Smooth muscle cell (in vitro differentiated cells): ENCODE measurements at regions not wholly inside any gene's neighbourhood (a gene's known extent, or its start where the extent isn't known, plus 50 kb on each side); places are given as distances from the start of the nearest gene placed in this dataset.

Experiments used
- DNase-seq: peaks from one replicate; lab custom pipeline; 2025; ENCODE audit not compliant: unreplicated experiment; lab: John Stamatoyannopoulos, UW
- H2AFZ ChIP-seq: fragments of 200-600 bp; sonication (generic); 2 replicates; pipeline ENCODE4 v1.6.0; 2016; ENCODE audit warnings: antibody characterized with exemption, low read depth, mild to moderate bottlenecking
- H3F3A ChIP-seq: fragments of 200-600 bp; sonication (generic); 2 replicates; pipeline ENCODE4 v1.6.0; 2017; ENCODE audit warnings: antibody characterized with exemption, low read depth
- H3K27ac ChIP-seq: fragments of 200-600 bp; sonication (generic); 2 replicates; pipeline ENCODE4 v1.5.1; 2016; ENCODE audit warnings: low read depth, mild to moderate bottlenecking
- H3K27me3 ChIP-seq: fragments of 200-600 bp; sonication (generic); 2 replicates; pipeline ENCODE4 v1.6.1; 2016; ENCODE audit warnings: low read depth, mild to moderate bottlenecking
- H3K36me3 ChIP-seq: fragments of 200-600 bp; sonication (generic); 2 replicates; pipeline ENCODE4 v1.5.1; 2016; ENCODE audit warnings: low read depth
- H3K4me1 ChIP-seq: fragments of 200-600 bp; sonication (generic); 2 replicates; pipeline ENCODE4 v1.5.1; 2016; ENCODE audit warnings: low read depth
- H3K4me2 ChIP-seq: fragments of 200-600 bp; sonication (generic); 2 replicates; pipeline ENCODE4 v1.6.0; 2016; ENCODE audit warnings: mild to moderate bottlenecking
- H3K4me3 ChIP-seq: fragments of 200-600 bp; sonication (generic); 2 replicates; pipeline ENCODE4 v1.5.1; 2016; ENCODE audit warnings: mild to moderate bottlenecking
- H3K79me2 ChIP-seq: fragments of 200-600 bp; sonication (generic); 2 replicates; pipeline ENCODE4 v1.6.0; 2016; ENCODE audit warnings: low read depth, mild to moderate bottlenecking
- H3K9ac ChIP-seq: fragments of 200-600 bp; sonication (generic); 2 replicates; pipeline ENCODE4 v1.6.0; 2016; ENCODE audit warnings: low read depth
- H3K9me3 ChIP-seq: fragments of 200-600 bp; sonication (generic); replicated peaks from 2 replicates; pipeline ENCODE4 v1.5.1; 2016; ENCODE audit warnings: low read depth
- H4K20me1 ChIP-seq: fragments of 200-600 bp; sonication (generic); 2 replicates; pipeline ENCODE4 v1.6.0; 2016; ENCODE audit warnings: low read depth
- WGBS: methylation state at CpG from one replicate; pipeline ENCODE4 v1.1.7; 2016; ENCODE audit warnings: low lambda C conversion rate; 5-methylcytosine and 5-hydroxymethylcytosine counted together
- TF ChIP-seq, protein P1 (sequence below): fragments of 200-600 bp; sonication (generic); IDR thresholded peaks from 2 replicates; pipeline ENCODE4 v1.5.1; 2017; ENCODE audit warnings: borderline replicate concordance, mild to moderate bottlenecking, antibody characterized with exemption; ENCODE audit not compliant: insufficient read depth, poor library complexity, severe bottlenecking

DNA sequence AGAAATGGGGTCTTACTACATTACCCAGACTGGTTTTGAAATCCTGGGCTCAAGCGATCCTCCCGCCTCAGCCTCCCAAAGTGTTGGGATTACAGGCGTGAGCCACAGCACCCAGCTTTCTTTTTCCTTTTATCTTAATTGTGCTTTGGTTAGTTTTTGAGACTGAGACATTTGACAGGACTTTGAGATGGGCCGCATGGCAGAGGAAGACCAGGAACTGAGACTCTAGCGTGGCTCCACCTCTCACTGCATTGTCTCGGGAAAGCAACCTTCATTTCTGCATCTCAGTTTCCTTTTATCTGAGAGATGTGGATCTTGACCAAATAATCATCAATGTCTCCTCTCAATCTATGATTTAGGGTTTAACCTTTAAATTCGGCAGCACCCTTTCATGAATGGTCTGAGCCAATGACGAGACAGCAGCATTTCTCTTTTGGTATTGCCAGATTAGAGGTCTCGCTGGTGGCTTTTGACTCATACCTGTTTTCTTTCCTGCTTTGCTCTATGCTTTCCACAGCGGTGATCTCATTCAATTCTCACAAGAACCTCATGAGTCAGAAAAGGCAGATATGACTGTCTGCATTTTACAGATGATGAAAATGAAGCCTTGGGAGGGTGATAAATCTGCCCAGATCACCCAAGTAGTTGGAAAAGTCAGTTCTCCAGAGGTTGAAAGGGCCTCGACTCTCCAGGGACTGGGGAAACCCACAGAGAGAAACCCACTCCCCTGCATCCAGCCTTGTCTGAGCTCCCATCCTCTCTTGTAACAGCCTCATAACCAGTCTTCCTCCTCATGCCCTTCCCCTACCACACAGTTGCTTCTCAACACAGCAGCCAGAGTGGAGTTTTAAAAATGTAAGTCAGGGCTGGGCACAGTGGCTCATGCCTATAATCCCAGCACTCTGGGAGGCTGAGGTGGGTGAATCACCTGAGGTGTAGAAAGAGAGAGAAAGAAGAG lies 84.8 kb upstream of the FOXB1 start:
- Histone ChIP-seq H3K4me1 (peaks cover 11% of the 10 kb centered on the region), H3K27ac (peak overlapping the region; percentile 94), H3K79me2 (no peaks in the 10 kb centered on the region), H3K9me3 (no peaks in the 10 kb centered on the region), H2AFZ (no peak overlapping the region), H3K36me3 (no peaks in the 10 kb centered on the region), H3F3A (no peaks in the 10 kb centered on the region), H3K27me3 (peaks cover 17% of the 10 kb centered on the region), H3K9ac (peak overlapping the region; percentile 67), H3K4me2 (peak overlapping the region; percentile 45), H3K4me3 (no peak overlapping the region), H4K20me1 (no peaks in the 10 kb centered on the region)
- no peak for DNase-seq
- 48% methylated on average over 11 of the region's 11 CpGs for WGBS
- TF ChIP-seq, protein P1, sequence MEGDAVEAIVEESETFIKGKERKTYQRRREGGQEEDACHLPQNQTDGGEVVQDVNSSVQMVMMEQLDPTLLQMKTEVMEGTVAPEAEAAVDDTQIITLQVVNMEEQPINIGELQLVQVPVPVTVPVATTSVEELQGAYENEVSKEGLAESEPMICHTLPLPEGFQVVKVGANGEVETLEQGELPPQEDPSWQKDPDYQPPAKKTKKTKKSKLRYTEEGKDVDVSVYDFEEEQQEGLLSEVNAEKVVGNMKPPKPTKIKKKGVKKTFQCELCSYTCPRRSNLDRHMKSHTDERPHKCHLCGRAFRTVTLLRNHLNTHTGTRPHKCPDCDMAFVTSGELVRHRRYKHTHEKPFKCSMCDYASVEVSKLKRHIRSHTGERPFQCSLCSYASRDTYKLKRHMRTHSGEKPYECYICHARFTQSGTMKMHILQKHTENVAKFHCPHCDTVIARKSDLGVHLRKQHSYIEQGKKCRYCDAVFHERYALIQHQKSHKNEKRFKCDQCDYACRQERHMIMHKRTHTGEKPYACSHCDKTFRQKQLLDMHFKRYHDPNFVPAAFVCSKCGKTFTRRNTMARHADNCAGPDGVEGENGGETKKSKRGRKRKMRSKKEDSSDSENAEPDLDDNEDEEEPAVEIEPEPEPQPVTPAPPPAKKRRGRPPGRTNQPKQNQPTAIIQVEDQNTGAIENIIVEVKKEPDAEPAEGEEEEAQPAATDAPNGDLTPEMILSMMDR = no peak

DNA sequence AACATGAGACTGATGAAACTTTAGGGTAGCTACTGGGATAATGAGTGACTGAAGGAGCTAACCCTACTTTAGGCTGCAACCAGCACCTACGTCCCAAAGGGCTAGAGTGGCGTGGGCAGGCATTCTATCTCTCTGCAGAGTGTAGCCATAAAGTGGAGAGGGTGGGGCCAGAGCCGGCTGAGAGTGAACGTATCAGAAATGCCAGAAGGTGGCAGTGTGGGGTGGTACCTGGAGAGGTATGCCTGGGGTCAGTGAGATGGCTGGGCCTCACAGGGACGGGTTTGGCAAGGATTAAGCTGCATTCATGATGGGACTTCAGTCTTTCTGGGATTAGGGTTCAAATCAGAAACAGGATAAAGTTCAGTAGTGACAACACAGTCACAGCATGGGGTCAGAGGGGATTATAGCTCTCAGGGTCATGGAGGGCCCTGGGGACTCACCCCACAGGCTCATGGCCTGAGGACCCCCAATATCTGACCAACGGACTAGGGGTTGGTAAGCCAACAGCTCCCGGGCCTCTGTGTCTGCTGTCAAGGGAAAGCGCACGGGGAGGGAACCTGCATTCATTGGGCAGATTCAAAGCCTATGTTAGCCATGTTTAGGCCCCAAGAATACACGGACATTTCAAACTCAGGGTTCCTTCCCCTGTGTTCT lies 86.5 kb upstream of the FOXB1 start:
- H3F3A ChIP-seq = no peaks in the 10 kb centered on the region
- H4K20me1 ChIP-seq = no peaks in the 10 kb centered on the region
- WGBS = 43% methylated on average over 10 of the region's 10 CpGs
- no peak overlapping the region for H3K4me2 ChIP-seq
- no peak overlapping the region for H2AFZ ChIP-seq
- no peak overlapping the region for H3K27ac ChIP-seq
- H3K4me1 ChIP-seq = peaks cover 11% of the 10 kb centered on the region
- H3K9ac ChIP-seq = no peak overlapping the region
- TF ChIP-seq, protein P1 = peak; percentile 44
- H3K79me2 ChIP-seq = no peaks in the 10 kb centered on the region
- H3K36me3 ChIP-seq = no peaks in the 10 kb centered on the region
- peaks cover 21% of the 10 kb centered on the region for H3K27me3 ChIP-seq
- no peaks in the 10 kb centered on the region for H3K9me3 ChIP-seq
- H3K4me3 ChIP-seq = no peak overlapping the region
- DNase-seq = no peak

DNA sequence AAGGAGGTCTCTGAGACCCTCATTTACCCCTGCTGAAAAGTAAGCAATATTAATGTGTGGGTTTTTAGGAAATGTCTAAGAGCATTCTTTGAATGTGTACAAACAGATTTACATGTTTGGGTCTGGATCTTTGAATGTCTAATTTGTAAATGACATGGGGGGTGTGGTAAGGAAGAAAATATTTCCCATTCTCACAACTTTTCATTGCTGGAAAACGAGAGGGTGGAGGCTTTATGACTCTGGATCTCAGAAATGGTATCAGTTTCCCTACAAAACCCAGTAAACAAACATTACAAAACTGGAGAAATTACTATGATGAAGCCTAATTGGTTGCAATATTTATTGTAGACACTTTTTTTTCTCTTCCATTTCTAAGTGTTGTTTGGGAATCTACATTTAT lies 98.1 kb upstream of the FOXB1 start:
- 82% methylated on average over 1 of the region's 1 CpG for WGBS
- peaks cover 78% of the 10 kb centered on the region for H3K27me3 ChIP-seq
- no peak overlapping the region for H3K9ac ChIP-seq
- no peaks in the 10 kb centered on the region for H4K20me1 ChIP-seq
- H3K27ac ChIP-seq = no peak overlapping the region
- H3K9me3 ChIP-seq = no peaks in the 10 kb centered on the region
- H3F3A ChIP-seq = no peaks in the 10 kb centered on the region
- TF ChIP-seq, protein P1 = no peak
- no peaks in the 10 kb centered on the region for H3K4me1 ChIP-seq
- H3K4me2 ChIP-seq = no peak overlapping the region
- H3K4me3 ChIP-seq = no peak overlapping the region
- H3K79me2 ChIP-seq = no peaks in the 10 kb centered on the region
- DNase-seq = no peak
- no peak overlapping the region for H2AFZ ChIP-seq
- no peaks in the 10 kb centered on the region for H3K36me3 ChIP-seq
